ENCODE measurements at regions not wholly inside any gene's neighbourhood (a gene's known extent, or its start where the extent isn't known, plus 50 kb on each side); places are given as distances from the start of the nearest gene placed in this dataset.

DNA sequence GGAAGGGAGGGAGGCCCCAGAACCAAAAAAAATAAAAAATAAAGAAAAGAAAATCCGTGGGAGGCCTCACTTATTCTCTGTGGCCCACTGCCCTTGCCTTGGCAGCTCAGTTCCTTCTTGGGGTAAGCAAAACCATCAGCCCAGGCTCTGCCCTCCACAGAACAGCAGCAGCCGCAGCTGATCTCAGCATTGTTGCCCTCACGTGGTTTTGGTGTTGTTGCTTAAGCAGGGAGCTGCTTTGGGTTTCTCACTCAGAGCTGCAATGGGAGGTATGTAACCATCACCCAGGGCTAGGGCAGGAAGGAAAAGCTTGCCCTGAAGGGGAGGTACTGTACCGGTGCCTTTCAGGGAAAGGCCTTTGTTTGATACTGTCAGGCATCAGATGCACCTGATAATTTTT, 374.7 kb upstream of the WWC1 start:
- Histone ChIP-seq H3K79me2 (ENCODE audit: insufficient read depth, low read length) (no peaks in the 10 kb centered on the region), H3K27ac (ENCODE audit: low read depth, low read length) (no peak overlapping the region), H2AFZ (ENCODE audit: low read length) (no peak overlapping the region), H3K4me1 (ENCODE audit: insufficient read depth, low read length) (no peaks in the 10 kb centered on the region), H3K9me3 (ENCODE audit: low read depth, low read length) (no peaks in the 10 kb centered on the region), H3K27me3 (ENCODE audit: insufficient read depth, low read length) (no peaks in the 10 kb centered on the region), H3K36me3 (ENCODE audit: insufficient read depth, low read length) (no peaks in the 10 kb centered on the region), H3K4me2 (ENCODE audit: insufficient read depth, low read length) (no peak overlapping the region), H3K4me3 (ENCODE audit: insufficient read depth, low read length) (no peak overlapping the region), H4K20me1 (ENCODE audit: insufficient read depth, low read length) (no peaks in the 10 kb centered on the region)
- no peak for DNase-seq (ENCODE audit: insufficient read length, low spot score, missing footprints)
- TF ChIP-seq, protein P1, sequence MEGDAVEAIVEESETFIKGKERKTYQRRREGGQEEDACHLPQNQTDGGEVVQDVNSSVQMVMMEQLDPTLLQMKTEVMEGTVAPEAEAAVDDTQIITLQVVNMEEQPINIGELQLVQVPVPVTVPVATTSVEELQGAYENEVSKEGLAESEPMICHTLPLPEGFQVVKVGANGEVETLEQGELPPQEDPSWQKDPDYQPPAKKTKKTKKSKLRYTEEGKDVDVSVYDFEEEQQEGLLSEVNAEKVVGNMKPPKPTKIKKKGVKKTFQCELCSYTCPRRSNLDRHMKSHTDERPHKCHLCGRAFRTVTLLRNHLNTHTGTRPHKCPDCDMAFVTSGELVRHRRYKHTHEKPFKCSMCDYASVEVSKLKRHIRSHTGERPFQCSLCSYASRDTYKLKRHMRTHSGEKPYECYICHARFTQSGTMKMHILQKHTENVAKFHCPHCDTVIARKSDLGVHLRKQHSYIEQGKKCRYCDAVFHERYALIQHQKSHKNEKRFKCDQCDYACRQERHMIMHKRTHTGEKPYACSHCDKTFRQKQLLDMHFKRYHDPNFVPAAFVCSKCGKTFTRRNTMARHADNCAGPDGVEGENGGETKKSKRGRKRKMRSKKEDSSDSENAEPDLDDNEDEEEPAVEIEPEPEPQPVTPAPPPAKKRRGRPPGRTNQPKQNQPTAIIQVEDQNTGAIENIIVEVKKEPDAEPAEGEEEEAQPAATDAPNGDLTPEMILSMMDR (IDR thresholded peaks at IDR 0.05; ENCODE audit: extremely low read depth, low read depth, low read length) = no peak

DNA sequence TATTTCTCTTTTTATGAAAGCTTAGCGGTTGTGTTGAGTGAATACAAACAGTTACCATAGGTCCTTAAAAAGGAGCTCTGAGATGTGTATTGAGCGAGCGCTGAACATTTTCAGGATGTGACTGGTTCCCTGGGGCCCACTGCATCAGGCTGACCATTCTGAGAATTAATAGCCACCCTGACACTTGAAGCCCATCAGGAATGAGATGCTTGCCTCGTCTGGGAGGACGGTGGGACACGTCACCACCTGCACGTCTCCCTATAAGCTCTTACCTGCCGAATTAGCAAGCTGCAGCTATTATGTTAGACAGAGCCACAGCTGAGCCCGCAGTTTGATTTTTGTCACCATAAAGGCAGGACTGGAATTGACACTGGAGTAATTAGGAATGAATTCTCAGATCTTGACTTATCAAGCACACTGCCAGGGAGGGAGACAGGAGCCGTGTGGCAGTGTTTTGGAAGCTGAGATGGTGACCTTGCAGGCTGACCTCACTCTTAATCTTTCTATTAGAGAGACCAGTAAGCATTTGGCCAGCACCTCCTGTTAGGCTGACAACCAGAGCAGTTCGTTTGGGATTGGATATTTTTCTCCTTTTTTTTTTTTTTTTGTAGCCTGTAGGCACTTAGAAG, 373.1 kb upstream of the WWC1 start:
- H3K4me1 ChIP-seq (ENCODE audit: insufficient read depth, low read length) = no peaks in the 10 kb centered on the region
- TF ChIP-seq, protein P1 (IDR thresholded peaks at IDR 0.05; ENCODE audit: extremely low read depth, low read depth, low read length) = no peak
- no peak overlapping the region for H2AFZ ChIP-seq (ENCODE audit: low read length)
- no peaks in the 10 kb centered on the region for H3K9me3 ChIP-seq (ENCODE audit: low read depth, low read length)
- H3K4me2 ChIP-seq (ENCODE audit: insufficient read depth, low read length) = no peak overlapping the region
- no peaks in the 10 kb centered on the region for H3K27me3 ChIP-seq (ENCODE audit: insufficient read depth, low read length)
- H3K4me3 ChIP-seq (ENCODE audit: insufficient read depth, low read length) = no peak overlapping the region
- H3K36me3 ChIP-seq (ENCODE audit: insufficient read depth, low read length) = no peaks in the 10 kb centered on the region
- no peak overlapping the region for H3K27ac ChIP-seq (ENCODE audit: low read depth, low read length)
- H4K20me1 ChIP-seq (ENCODE audit: insufficient read depth, low read length) = no peaks in the 10 kb centered on the region
- DNase-seq (ENCODE audit: insufficient read length, low spot score, missing footprints) = no peak
- H3K79me2 ChIP-seq (ENCODE audit: insufficient read depth, low read length) = no peaks in the 10 kb centered on the region

DNA sequence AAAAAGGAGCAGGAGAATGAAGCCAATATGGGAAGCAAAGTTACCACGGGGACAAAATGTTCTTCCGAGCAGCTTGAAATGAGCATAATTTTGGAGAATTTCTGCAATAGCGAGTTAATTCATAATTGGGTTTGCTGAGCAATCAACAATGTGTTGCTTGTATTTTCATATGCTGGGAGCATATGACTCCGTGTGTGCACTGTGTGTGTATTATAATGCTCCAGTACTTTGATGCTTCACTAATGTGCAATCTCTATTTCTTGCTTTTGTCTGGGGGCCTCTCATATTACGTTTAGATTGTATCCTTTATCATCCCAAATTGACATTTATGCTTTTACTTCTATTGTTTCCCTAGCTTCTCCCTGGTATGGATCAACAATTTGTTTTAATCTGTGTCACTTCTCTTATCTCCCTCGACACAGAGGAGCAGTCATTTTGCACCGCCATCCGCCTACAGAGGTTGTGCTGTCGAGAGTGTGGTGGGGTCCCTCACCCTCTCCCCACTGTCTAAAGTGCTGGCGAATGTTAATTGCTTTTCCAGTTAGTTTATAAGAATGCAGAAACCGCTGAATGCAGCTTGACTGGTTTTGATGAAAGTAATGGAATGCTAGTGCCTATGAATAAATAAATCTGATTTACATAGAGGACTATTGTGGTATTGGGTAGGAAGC, 372.5 kb upstream of the WWC1 start:
- DNase-seq (ENCODE audit: insufficient read length, low spot score, missing footprints) = no peak

DNA sequence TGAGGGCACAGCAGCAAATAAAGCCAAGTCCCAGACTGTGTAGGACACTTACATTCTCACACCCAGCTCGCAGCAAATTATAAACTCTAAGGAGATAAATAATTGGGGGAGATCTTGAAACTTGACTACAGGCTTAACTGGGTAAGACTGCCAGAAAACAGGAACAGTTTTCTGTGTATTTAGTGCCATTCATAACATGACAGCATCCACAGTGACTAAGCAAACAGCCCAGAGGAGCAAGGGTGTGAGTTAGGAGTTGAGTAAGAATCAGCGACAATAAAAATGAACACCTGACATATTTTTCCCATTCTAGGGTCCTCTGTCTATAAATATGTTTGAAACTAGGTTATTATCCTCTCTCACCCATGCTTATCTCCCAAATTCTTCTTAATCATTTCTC, 370.9 kb upstream of the WWC1 start:
- Histone ChIP-seq H3K27ac (ENCODE audit: low read depth, low read length) (no peak overlapping the region), H4K20me1 (ENCODE audit: insufficient read depth, low read length) (no peaks in the 10 kb centered on the region), H2AFZ (ENCODE audit: low read length) (no peak overlapping the region), H3K9me3 (ENCODE audit: low read depth, low read length) (no peaks in the 10 kb centered on the region), H3K36me3 (ENCODE audit: insufficient read depth, low read length) (no peaks in the 10 kb centered on the region), H3K4me2 (ENCODE audit: insufficient read depth, low read length) (no peak overlapping the region), H3K4me3 (ENCODE audit: insufficient read depth, low read length) (no peak overlapping the region), H3K4me1 (ENCODE audit: insufficient read depth, low read length) (no peaks in the 10 kb centered on the region), H3K27me3 (ENCODE audit: insufficient read depth, low read length) (no peaks in the 10 kb centered on the region), H3K79me2 (ENCODE audit: insufficient read depth, low read length) (no peaks in the 10 kb centered on the region)
- TF ChIP-seq, protein P1 (IDR thresholded peaks at IDR 0.05; ENCODE audit: extremely low read depth, low read depth, low read length) = no peak
- DNase-seq (ENCODE audit: insufficient read length, low spot score, missing footprints) = no peak

More for the DNA sequence above, 372.5 kb upstream of the WWC1 start:
- Histone ChIP-seq H3K27me3 (ENCODE audit: insufficient read depth, low read length) (no peaks in the 10 kb centered on the region), H4K20me1 (ENCODE audit: insufficient read depth, low read length) (no peaks in the 10 kb centered on the region), H2AFZ (ENCODE audit: low read length) (no peak overlapping the region), H3K4me2 (ENCODE audit: insufficient read depth, low read length) (no peak overlapping the region), H3K36me3 (ENCODE audit: insufficient read depth, low read length) (no peaks in the 10 kb centered on the region), H3K9me3 (ENCODE audit: low read depth, low read length) (no peaks in the 10 kb centered on the region), H3K4me1 (ENCODE audit: insufficient read depth, low read length) (no peaks in the 10 kb centered on the region), H3K4me3 (ENCODE audit: insufficient read depth, low read length) (no peak overlapping the region), H3K79me2 (ENCODE audit: insufficient read depth, low read length) (no peaks in the 10 kb centered on the region), H3K27ac (ENCODE audit: low read depth, low read length) (no peak overlapping the region)
- TF ChIP-seq, protein P1 (IDR thresholded peaks at IDR 0.05; ENCODE audit: extremely low read depth, low read depth, low read length) = no peak
